WTC11 (cell line): ENCODE measurements at regions not wholly inside any gene's neighbourhood (a gene's known extent, or its start where the extent isn't known, plus 50 kb on each side); places are given as distances from the start of the nearest gene placed in this dataset.

ENCODE experiments used
- CBFB ChIP-seq: sonication (generic); formaldehyde crosslinking; IDR thresholded peaks from 2 replicates; pipeline ENCODE4 v1.8.1; 2022; ENCODE audit warnings: mild to moderate bottlenecking, low read depth, missing genetic modification reagents
- JUN ChIP-seq: sonication (generic); formaldehyde crosslinking; IDR thresholded peaks from 2 replicates; pipeline ENCODE4 v1.8.0; 2023; ENCODE audit warnings: mild to moderate bottlenecking, missing genetic modification reagents
- TP53 ChIP-seq: sonication (generic); formaldehyde crosslinking; IDR thresholded peaks from 2 replicates; pipeline ENCODE4 v1.8.1; 2023; ENCODE audit warnings: mild to moderate bottlenecking, missing genetic modification reagents
- TF ChIP-seq, protein P1 (sequence below): sonication (generic); formaldehyde crosslinking; conservative IDR thresholded peaks from 2 replicates; pipeline ENCODE4 v1.8.1; 2022; ENCODE audit warnings: mild to moderate bottlenecking, missing genetic modification reagents
- TF ChIP-seq, protein P2 (sequence below): fragments of 200-600 bp; IDR thresholded peaks from 2 replicates; pipeline ENCODE4 v1.8.0; 2022; ENCODE audit warnings: antibody characterized with exemption
- TF ChIP-seq, protein P3 (sequence below): sonication (generic); formaldehyde crosslinking; IDR thresholded peaks from 2 replicates; pipeline ENCODE4 v1.8.1; 2022; ENCODE audit warnings: mild to moderate bottlenecking, missing genetic modification reagents, moderate library complexity, borderline replicate concordance

DNA sequence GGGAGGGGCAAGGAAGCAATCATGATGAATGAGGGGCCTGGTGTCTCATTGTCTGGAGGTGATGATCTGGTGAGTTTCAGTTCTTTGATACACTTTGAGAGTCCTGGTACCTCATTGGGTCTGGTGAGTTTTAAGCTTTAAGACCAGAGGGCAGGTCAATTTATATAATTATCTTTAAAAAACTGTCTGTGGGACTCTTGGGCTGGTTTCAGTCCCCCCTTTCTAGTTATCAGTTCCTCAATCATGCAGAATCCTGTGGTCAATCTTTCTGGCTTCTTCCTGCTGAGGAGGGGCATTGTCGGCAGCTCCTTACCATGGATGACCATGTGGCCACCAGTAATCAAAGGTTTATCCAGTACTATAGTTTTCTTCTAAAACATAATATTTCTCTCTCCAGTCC, 789.1 kb downstream of the PCDH18 start:
- TF ChIP-seq, protein P1, sequence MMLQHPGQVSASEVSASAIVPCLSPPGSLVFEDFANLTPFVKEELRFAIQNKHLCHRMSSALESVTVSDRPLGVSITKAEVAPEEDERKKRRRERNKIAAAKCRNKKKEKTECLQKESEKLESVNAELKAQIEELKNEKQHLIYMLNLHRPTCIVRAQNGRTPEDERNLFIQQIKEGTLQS (CRISPR knock-in tag), result no peak
- TF ChIP-seq, protein P2, sequence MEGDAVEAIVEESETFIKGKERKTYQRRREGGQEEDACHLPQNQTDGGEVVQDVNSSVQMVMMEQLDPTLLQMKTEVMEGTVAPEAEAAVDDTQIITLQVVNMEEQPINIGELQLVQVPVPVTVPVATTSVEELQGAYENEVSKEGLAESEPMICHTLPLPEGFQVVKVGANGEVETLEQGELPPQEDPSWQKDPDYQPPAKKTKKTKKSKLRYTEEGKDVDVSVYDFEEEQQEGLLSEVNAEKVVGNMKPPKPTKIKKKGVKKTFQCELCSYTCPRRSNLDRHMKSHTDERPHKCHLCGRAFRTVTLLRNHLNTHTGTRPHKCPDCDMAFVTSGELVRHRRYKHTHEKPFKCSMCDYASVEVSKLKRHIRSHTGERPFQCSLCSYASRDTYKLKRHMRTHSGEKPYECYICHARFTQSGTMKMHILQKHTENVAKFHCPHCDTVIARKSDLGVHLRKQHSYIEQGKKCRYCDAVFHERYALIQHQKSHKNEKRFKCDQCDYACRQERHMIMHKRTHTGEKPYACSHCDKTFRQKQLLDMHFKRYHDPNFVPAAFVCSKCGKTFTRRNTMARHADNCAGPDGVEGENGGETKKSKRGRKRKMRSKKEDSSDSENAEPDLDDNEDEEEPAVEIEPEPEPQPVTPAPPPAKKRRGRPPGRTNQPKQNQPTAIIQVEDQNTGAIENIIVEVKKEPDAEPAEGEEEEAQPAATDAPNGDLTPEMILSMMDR, result no peak
- TF ChIP-seq CBFB (CRISPR knock-in tag) (no peak), TP53 (CRISPR knock-in tag) (no peak), JUN (CRISPR knock-in tag) (no peak)
- TF ChIP-seq, protein P3, sequence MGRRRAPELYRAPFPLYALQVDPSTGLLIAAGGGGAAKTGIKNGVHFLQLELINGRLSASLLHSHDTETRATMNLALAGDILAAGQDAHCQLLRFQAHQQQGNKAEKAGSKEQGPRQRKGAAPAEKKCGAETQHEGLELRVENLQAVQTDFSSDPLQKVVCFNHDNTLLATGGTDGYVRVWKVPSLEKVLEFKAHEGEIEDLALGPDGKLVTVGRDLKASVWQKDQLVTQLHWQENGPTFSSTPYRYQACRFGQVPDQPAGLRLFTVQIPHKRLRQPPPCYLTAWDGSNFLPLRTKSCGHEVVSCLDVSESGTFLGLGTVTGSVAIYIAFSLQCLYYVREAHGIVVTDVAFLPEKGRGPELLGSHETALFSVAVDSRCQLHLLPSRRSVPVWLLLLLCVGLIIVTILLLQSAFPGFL (CRISPR knock-in tag), result no peak
